ENCODE measurements at regions not wholly inside any gene's neighbourhood (a gene's known extent, or its start where the extent isn't known, plus 50 kb on each side); places are given as distances from the start of the nearest gene placed in this dataset.

- TF ChIP-seq CTCF (conservative IDR thresholded peaks at IDR 0.05; ENCODE audit: low read length) (no peak), EZH2phosphoT487 (IDR thresholded peaks at IDR 0.05; ENCODE audit: borderline replicate concordance) (no peak)
- no peaks in the 10 kb centered on the region for H3K36me3 ChIP-seq (ENCODE audit: insufficient read depth, low read length)
- no peaks in the 10 kb centered on the region for H4K20me1 ChIP-seq (ENCODE audit: insufficient read depth, low read length, poor library complexity, severe bottlenecking)
- no peaks in the 10 kb centered on the region for H3K4me1 ChIP-seq (ENCODE audit: insufficient read depth, low read length, poor library complexity, severe bottlenecking)
- no peak overlapping the region for H2AFZ ChIP-seq (ENCODE audit: low read length)
- H3K27me3 ChIP-seq (ENCODE audit: insufficient read depth, low read length, poor library complexity, severe bottlenecking) = no peaks in the 10 kb centered on the region
- no peak overlapping the region for H3K9ac ChIP-seq (ENCODE audit: low read depth, low read length, poor library complexity, severe bottlenecking)
- H3K4me2 ChIP-seq (ENCODE audit: low read depth, low read length, poor library complexity, severe bottlenecking) = no peak overlapping the region
- H3K9me2 ChIP-seq (replicated peaks; ENCODE audit: low read depth, low read length) = no peaks in the 10 kb centered on the region
- H3K4me3 ChIP-seq (ENCODE audit: low read length, poor library complexity, severe bottlenecking) = no peak overlapping the region
- H3F3A ChIP-seq (ENCODE audit: low read depth) = no peaks in the 10 kb centered on the region
- no peaks in the 10 kb centered on the region for H3K79me2 ChIP-seq (ENCODE audit: insufficient read depth, low read length)
- no peaks in the 10 kb centered on the region for H3K9me3 ChIP-seq (ENCODE audit: insufficient read depth, low read depth, low read length)
Observed at GRCh38 chr20:47868236-47868635, 83.0 kb upstream of the SULF2 start.

GRCh38 chr20:47867831-47868230 lies 82.5 kb upstream of the SULF2 start:
- H3F3A ChIP-seq (ENCODE audit: low read depth) = no peaks in the 10 kb centered on the region
- H3K9me3 ChIP-seq (ENCODE audit: insufficient read depth, low read depth, low read length) = no peaks in the 10 kb centered on the region
- H2AFZ ChIP-seq (ENCODE audit: low read length) = no peak overlapping the region
- H3K79me2 ChIP-seq (ENCODE audit: insufficient read depth, low read length) = no peaks in the 10 kb centered on the region
- no peaks in the 10 kb centered on the region for H3K27me3 ChIP-seq (ENCODE audit: insufficient read depth, low read length, poor library complexity, severe bottlenecking)
- H3K4me3 ChIP-seq (ENCODE audit: low read length, poor library complexity, severe bottlenecking) = no peak overlapping the region
- no peaks in the 10 kb centered on the region for H4K20me1 ChIP-seq (ENCODE audit: insufficient read depth, low read length, poor library complexity, severe bottlenecking)
- no peaks in the 10 kb centered on the region for H3K36me3 ChIP-seq (ENCODE audit: insufficient read depth, low read length)
- no peak overlapping the region for H3K4me2 ChIP-seq (ENCODE audit: low read depth, low read length, poor library complexity, severe bottlenecking)
- H3K4me1 ChIP-seq (ENCODE audit: insufficient read depth, low read length, poor library complexity, severe bottlenecking) = no peaks in the 10 kb centered on the region
- TF ChIP-seq EZH2phosphoT487 (IDR thresholded peaks at IDR 0.05; ENCODE audit: borderline replicate concordance) (no peak), CTCF (conservative IDR thresholded peaks at IDR 0.05; ENCODE audit: low read length) (no peak)
- H3K9me2 ChIP-seq (replicated peaks; ENCODE audit: low read depth, low read length) = no peaks in the 10 kb centered on the region
- no peak overlapping the region for H3K9ac ChIP-seq (ENCODE audit: low read depth, low read length, poor library complexity, severe bottlenecking)

- TF ChIP-seq EZH2phosphoT487 (IDR thresholded peaks at IDR 0.05; ENCODE audit: borderline replicate concordance) (no peak), CTCF (conservative IDR thresholded peaks at IDR 0.05; ENCODE audit: low read length) (no peak)
- H2AFZ ChIP-seq (ENCODE audit: low read length) = no peak overlapping the region
- H4K20me1 ChIP-seq (ENCODE audit: insufficient read depth, low read length, poor library complexity, severe bottlenecking) = no peaks in the 10 kb centered on the region
- no peak overlapping the region for H3K4me3 ChIP-seq (ENCODE audit: low read length, poor library complexity, severe bottlenecking)
- H3K9me2 ChIP-seq (replicated peaks; ENCODE audit: low read depth, low read length) = no peaks in the 10 kb centered on the region
- H3K9me3 ChIP-seq (ENCODE audit: insufficient read depth, low read depth, low read length) = no peaks in the 10 kb centered on the region
- no peaks in the 10 kb centered on the region for H3F3A ChIP-seq (ENCODE audit: low read depth)
- H3K4me2 ChIP-seq (ENCODE audit: low read depth, low read length, poor library complexity, severe bottlenecking) = no peak overlapping the region
- no peak overlapping the region for H3K9ac ChIP-seq (ENCODE audit: low read depth, low read length, poor library complexity, severe bottlenecking)
- no peaks in the 10 kb centered on the region for H3K27me3 ChIP-seq (ENCODE audit: insufficient read depth, low read length, poor library complexity, severe bottlenecking)
- no peaks in the 10 kb centered on the region for H3K4me1 ChIP-seq (ENCODE audit: insufficient read depth, low read length, poor library complexity, severe bottlenecking)
- H3K36me3 ChIP-seq (ENCODE audit: insufficient read depth, low read length) = no peaks in the 10 kb centered on the region
- no peaks in the 10 kb centered on the region for H3K79me2 ChIP-seq (ENCODE audit: insufficient read depth, low read length)
Observed at GRCh38 chr20:47866480-47866879, 81.2 kb upstream of the SULF2 start.
